ENCODE measurements at regions not wholly inside any gene's neighbourhood (a gene's known extent, or its start where the extent isn't known, plus 50 kb on each side); places are given as distances from the start of the nearest gene placed in this dataset.
A peak's percentile ranks its signal among the peaks of the same experiment; 100 is the strongest.

- 12% methylated on average over 9 of the region's 24 CpGs for WGBS (ENCODE audit: insufficient coverage, low coverage, missing lambda C conversion rate)
- peaks cover 3% of the 10 kb centered on the region for H3K9me1 ChIP-seq (ENCODE audit: control insufficient read depth, insufficient read depth, low read length)
- H3K27me3 ChIP-seq (ENCODE audit: control insufficient read depth in 2 of 2, insufficient read depth in 2 of 2, low read length in 2 of 2) = peaks cover 8 to 42% of the 10 kb centered on the region in 2 experiments; a peak in 4 of 5 replicates
- H3K27ac ChIP-seq (ENCODE audit: extremely low read depth, low read depth, low read length) = no peak overlapping the region
- no peak overlapping the region for H3K4me3 ChIP-seq
- in situ Hi-C loops (cut with MboI) (no loop called here), intact Hi-C loops (cut with micrococcal nuclease) (no loop called here)
- no peaks in the 10 kb centered on the region for H3K79me2 ChIP-seq (ENCODE audit: control insufficient read depth, insufficient read depth, low read length)
- no TSS peak for BruUV-seq (replicated peaks)
- no peak overlapping the region for H2AFZ ChIP-seq (ENCODE audit: low read depth, low read length)
- peaks cover 0 to 6% of the 10 kb centered on the region in 2 experiments; a peak in 1 of 5 replicates for H3K4me1 ChIP-seq (replicated peaks in 1 of 2; ENCODE audit: control insufficient read depth in 2 of 2, insufficient read depth in 2 of 2, low read length in 2 of 2)
- ChIA-PET POLR2A (no interaction called here), CTCF (ENCODE audit: low intra/inter-chr PET ratio) (no interaction called here)
- H4K20me1 ChIP-seq (replicated peaks; ENCODE audit: control insufficient read depth, insufficient read depth, low read length) = no peaks in the 10 kb centered on the region
- no peak for ATAC-seq
- no peak overlapping the region for H3K4me2 ChIP-seq (ENCODE audit: insufficient read depth, low read length)
- DNase-seq (ENCODE audit: extremely low read depth in 1 of 4, low spot score in 3 of 4) = no peak
- FAIRE-seq = no peak
- TF ChIP-seq, protein P1, sequence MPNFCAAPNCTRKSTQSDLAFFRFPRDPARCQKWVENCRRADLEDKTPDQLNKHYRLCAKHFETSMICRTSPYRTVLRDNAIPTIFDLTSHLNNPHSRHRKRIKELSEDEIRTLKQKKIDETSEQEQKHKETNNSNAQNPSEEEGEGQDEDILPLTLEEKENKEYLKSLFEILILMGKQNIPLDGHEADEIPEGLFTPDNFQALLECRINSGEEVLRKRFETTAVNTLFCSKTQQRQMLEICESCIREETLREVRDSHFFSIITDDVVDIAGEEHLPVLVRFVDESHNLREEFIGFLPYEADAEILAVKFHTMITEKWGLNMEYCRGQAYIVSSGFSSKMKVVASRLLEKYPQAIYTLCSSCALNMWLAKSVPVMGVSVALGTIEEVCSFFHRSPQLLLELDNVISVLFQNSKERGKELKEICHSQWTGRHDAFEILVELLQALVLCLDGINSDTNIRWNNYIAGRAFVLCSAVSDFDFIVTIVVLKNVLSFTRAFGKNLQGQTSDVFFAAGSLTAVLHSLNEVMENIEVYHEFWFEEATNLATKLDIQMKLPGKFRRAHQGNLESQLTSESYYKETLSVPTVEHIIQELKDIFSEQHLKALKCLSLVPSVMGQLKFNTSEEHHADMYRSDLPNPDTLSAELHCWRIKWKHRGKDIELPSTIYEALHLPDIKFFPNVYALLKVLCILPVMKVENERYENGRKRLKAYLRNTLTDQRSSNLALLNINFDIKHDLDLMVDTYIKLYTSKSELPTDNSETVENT (CRISPR knock-in tag; IDR thresholded peaks at IDR 0.05) = 0 out of 2 replicates have a peak, but pooled peaks have one; percentile 25
- no peak for TF ChIP-seq ZNF280A (IDR thresholded peaks at IDR 0.05; ENCODE audit: low read depth, partially characterized antibody)
- H3K9me3 ChIP-seq (replicated peaks; ENCODE audit: control insufficient read depth, insufficient read depth, low read depth, low read length) = no peaks in the 10 kb centered on the region
- H3K36me3 ChIP-seq (ENCODE audit: control insufficient read depth, insufficient read depth, low read length) = no peaks in the 10 kb centered on the region
- H3K9ac ChIP-seq (ENCODE audit: insufficient read depth in 1 of 2, low read depth in 2 of 2, low read length in 2 of 2) = no peak overlapping the region
These were observed 216.7 kb upstream of the SFSWAP start for GRCh38 chr12:131494216-131494615.
